ENCODE measurements at regions not wholly inside any gene's neighbourhood (a gene's known extent, or its start where the extent isn't known, plus 50 kb on each side); places are given as distances from the start of the nearest gene placed in this dataset.

- H3K9me2 ChIP-seq (replicated peaks; ENCODE audit: control insufficient read depth, low read length) = no peaks in the 10 kb centered on the region
- no peak overlapping the region for H3K4me3 ChIP-seq (ENCODE audit: low read length)
- H3K4me2 ChIP-seq (ENCODE audit: low read length) = no peak overlapping the region
- H3K4me1 ChIP-seq (ENCODE audit: control insufficient read depth, low read length) = no peaks in the 10 kb centered on the region
- H4K20me1 ChIP-seq (ENCODE audit: control insufficient read depth, insufficient read depth, low read depth, low read length) = no peaks in the 10 kb centered on the region
- H3K9me3 ChIP-seq (ENCODE audit: control insufficient read depth, insufficient read depth, low read length) = no peaks in the 10 kb centered on the region
- no peaks in the 10 kb centered on the region for H3K79me2 ChIP-seq (ENCODE audit: control insufficient read depth, low read length)
- no peaks in the 10 kb centered on the region for H3K27me3 ChIP-seq (ENCODE audit: control insufficient read depth, low read length)
- no peaks in the 10 kb centered on the region for H3F3A ChIP-seq (ENCODE audit: control insufficient read depth, insufficient read depth)
- H3K27ac ChIP-seq (ENCODE audit: low read depth, low read length) = no peak overlapping the region
- no peaks in the 10 kb centered on the region for H3K36me3 ChIP-seq (ENCODE audit: control insufficient read depth, low read length)
- TF ChIP-seq, protein P1, sequence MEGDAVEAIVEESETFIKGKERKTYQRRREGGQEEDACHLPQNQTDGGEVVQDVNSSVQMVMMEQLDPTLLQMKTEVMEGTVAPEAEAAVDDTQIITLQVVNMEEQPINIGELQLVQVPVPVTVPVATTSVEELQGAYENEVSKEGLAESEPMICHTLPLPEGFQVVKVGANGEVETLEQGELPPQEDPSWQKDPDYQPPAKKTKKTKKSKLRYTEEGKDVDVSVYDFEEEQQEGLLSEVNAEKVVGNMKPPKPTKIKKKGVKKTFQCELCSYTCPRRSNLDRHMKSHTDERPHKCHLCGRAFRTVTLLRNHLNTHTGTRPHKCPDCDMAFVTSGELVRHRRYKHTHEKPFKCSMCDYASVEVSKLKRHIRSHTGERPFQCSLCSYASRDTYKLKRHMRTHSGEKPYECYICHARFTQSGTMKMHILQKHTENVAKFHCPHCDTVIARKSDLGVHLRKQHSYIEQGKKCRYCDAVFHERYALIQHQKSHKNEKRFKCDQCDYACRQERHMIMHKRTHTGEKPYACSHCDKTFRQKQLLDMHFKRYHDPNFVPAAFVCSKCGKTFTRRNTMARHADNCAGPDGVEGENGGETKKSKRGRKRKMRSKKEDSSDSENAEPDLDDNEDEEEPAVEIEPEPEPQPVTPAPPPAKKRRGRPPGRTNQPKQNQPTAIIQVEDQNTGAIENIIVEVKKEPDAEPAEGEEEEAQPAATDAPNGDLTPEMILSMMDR (IDR thresholded peaks at IDR 0.05; ENCODE audit: low read depth, low read length, poor library complexity, severe bottlenecking) = no peak
- TF ChIP-seq EZH2phosphoT487 (IDR thresholded peaks at IDR 0.05; ENCODE audit: borderline replicate concordance, low read length) = no peak
Observed at GRCh38 chr2:196391149-196391479, 219.7 kb upstream of the STK17B start.

DNA sequence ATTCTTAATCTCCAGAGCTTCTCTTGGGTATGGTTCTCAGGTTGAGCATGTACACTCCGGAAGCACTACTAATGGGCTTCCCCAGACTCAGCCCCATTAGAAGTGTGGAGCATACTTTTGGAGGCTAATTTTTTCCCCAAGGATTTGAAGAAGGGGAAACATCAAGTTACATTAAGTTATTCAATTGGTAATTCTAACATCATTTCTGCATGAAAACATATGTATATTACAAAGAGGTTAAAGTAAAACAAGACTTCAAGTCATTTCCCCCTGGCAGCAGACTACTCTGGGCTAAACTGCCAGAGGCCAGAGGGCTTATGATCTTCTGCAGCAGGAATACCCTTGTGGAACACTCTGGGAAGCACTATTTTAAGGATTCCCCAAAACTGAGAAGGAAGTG, 227.7 kb upstream of the STK17B start:
- Histone ChIP-seq H3K27ac (ENCODE audit: low read depth, low read length) (no peak overlapping the region), H3K9me2 (replicated peaks; ENCODE audit: control insufficient read depth, low read length) (no peaks in the 10 kb centered on the region), H3K4me2 (ENCODE audit: low read length) (no peak overlapping the region), H3K4me1 (ENCODE audit: control insufficient read depth, low read length) (no peaks in the 10 kb centered on the region), H3K9me3 (ENCODE audit: control insufficient read depth, insufficient read depth, low read length) (no peaks in the 10 kb centered on the region), H3F3A (ENCODE audit: control insufficient read depth, insufficient read depth) (no peaks in the 10 kb centered on the region), H3K79me2 (ENCODE audit: control insufficient read depth, low read length) (no peaks in the 10 kb centered on the region), H3K4me3 (ENCODE audit: low read length) (no peak overlapping the region), H3K27me3 (ENCODE audit: control insufficient read depth, low read length) (no peaks in the 10 kb centered on the region), H3K36me3 (ENCODE audit: control insufficient read depth, low read length) (no peaks in the 10 kb centered on the region), H4K20me1 (ENCODE audit: control insufficient read depth, insufficient read depth, low read depth, low read length) (no peaks in the 10 kb centered on the region)
- TF ChIP-seq, protein P1 (IDR thresholded peaks at IDR 0.05; ENCODE audit: low read depth, low read length, poor library complexity, severe bottlenecking) = no peak
- TF ChIP-seq EZH2phosphoT487 (IDR thresholded peaks at IDR 0.05; ENCODE audit: borderline replicate concordance, low read length) = no peak

GRCh38 chr2:196399722-196400691, 228.6 kb upstream of the STK17B start:
- no peaks in the 10 kb centered on the region for H3F3A ChIP-seq (ENCODE audit: control insufficient read depth, insufficient read depth)
- H4K20me1 ChIP-seq (ENCODE audit: control insufficient read depth, insufficient read depth, low read depth, low read length) = no peaks in the 10 kb centered on the region
- H3K79me2 ChIP-seq (ENCODE audit: control insufficient read depth, low read length) = no peaks in the 10 kb centered on the region
- H3K27ac ChIP-seq (ENCODE audit: low read depth, low read length) = no peak overlapping the region
- no peaks in the 10 kb centered on the region for H3K36me3 ChIP-seq (ENCODE audit: control insufficient read depth, low read length)
- H3K4me2 ChIP-seq (ENCODE audit: low read length) = no peak overlapping the region
- no peaks in the 10 kb centered on the region for H3K27me3 ChIP-seq (ENCODE audit: control insufficient read depth, low read length)
- H3K9me2 ChIP-seq (replicated peaks; ENCODE audit: control insufficient read depth, low read length) = no peaks in the 10 kb centered on the region
- no peaks in the 10 kb centered on the region for H3K4me1 ChIP-seq (ENCODE audit: control insufficient read depth, low read length)
- no peak overlapping the region for H3K4me3 ChIP-seq (ENCODE audit: low read length)
- TF ChIP-seq, protein P1 (IDR thresholded peaks at IDR 0.05; ENCODE audit: low read depth, low read length, poor library complexity, severe bottlenecking) = no peak
- no peak for TF ChIP-seq EZH2phosphoT487 (IDR thresholded peaks at IDR 0.05; ENCODE audit: borderline replicate concordance, low read length)
- H3K9me3 ChIP-seq (ENCODE audit: control insufficient read depth, insufficient read depth, low read length) = no peaks in the 10 kb centered on the region

Measured in DOHH2 (cell line).